Endodermal cell (in vitro differentiated cells): ENCODE measurements at regions not wholly inside any gene's neighbourhood (a gene's known extent, or its start where the extent isn't known, plus 50 kb on each side); places are given as distances from the start of the nearest gene placed in this dataset.

Experiments
- DNase-seq: peaks from one replicate; pipeline ENCODE4 v3.0.0-alpha.2; 2017
- H3K27ac ChIP-seq: 2 replicates; pipeline ENCODE4 v1.5.1; 2013; ENCODE audit warnings: mild to moderate bottlenecking, low read depth, low read length, moderate library complexity
- H3K27me3 ChIP-seq: 2 replicates; pipeline ENCODE4 v1.6.1; 2013; ENCODE audit warnings: mild to moderate bottlenecking, low read length, moderate library complexity; ENCODE audit not compliant: insufficient read depth, control insufficient read depth, poor library complexity, severe bottlenecking
- H3K36me3 ChIP-seq: 2 replicates; pipeline ENCODE4 v1.7.0; 2013; ENCODE audit warnings: mild to moderate bottlenecking, low read length, moderate library complexity; ENCODE audit not compliant: control insufficient read depth, insufficient read depth
- H3K4me1 ChIP-seq: one replicate; pipeline ENCODE4 v1.7.0; 2013; ENCODE audit warnings: low read length; ENCODE audit not compliant: control insufficient read depth, insufficient read depth
- H3K4me3 ChIP-seq: 2 replicates; pipeline ENCODE4 v1.5.1; 2013; ENCODE audit warnings: mild to moderate bottlenecking, low read length, moderate library complexity
- H3K9ac ChIP-seq: 2 replicates; pipeline ENCODE4 v1.6.1; 2013; ENCODE audit warnings: mild to moderate bottlenecking, low read length, moderate library complexity; ENCODE audit not compliant: poor library complexity, severe bottlenecking; ENCODE audit errors: extremely low read depth
- H3K9me3 ChIP-seq: 2 replicates; pipeline ENCODE4 v1.6.1; 2013; ENCODE audit warnings: mild to moderate bottlenecking, low read length, moderate library complexity; ENCODE audit not compliant: control insufficient read depth
- H3K27ac Mint-ChIP-seq: 2 replicates; pipeline ENCODE4 v1.8.0; 2020; ENCODE audit warnings: mixed read lengths
- H3K27me3 Mint-ChIP-seq: 2 replicates; pipeline ENCODE4 v1.8.0; 2021; ENCODE audit warnings: mild to moderate bottlenecking, mixed read lengths; ENCODE audit not compliant: insufficient read depth
- H3K36me3 Mint-ChIP-seq: 2 replicates; pipeline ENCODE4 v1.8.0; 2020; ENCODE audit warnings: low read depth, mixed read lengths
- H3K4me1 Mint-ChIP-seq: 2 replicates; pipeline ENCODE4 v1.8.0; 2020; ENCODE audit warnings: mixed read lengths
- H3K4me3 Mint-ChIP-seq: 2 replicates; pipeline ENCODE4 v1.8.0; 2020; ENCODE audit warnings: mild to moderate bottlenecking, moderate library complexity, mixed read lengths
- H3K9me3 Mint-ChIP-seq: 2 replicates; pipeline ENCODE4 v1.8.0; 2020; ENCODE audit warnings: mild to moderate bottlenecking, mixed read lengths
- CTCF ChIP-seq: fragments of 200-600 bp; sonication (generic); conservative IDR thresholded peaks from 2 replicates; pipeline ENCODE4 v1.5.0; 2021; ENCODE audit warnings: antibody characterized with exemption, mild to moderate bottlenecking
- WGBS, 2 experiments: methylation state at CpG; one replicate each; pipeline versions ENCODE4 v1.1.5 to v1.1.7; 2013; ENCODE audit warnings: missing lambda C conversion rate in 2 of 2, mixed read lengths in 1 of 2; ENCODE audit not compliant: insufficient coverage in 1 of 2, insufficient read length in 1 of 2; 5-methylcytosine and 5-hydroxymethylcytosine counted together

- Mint-ChIP-seq H3K36me3 (peaks cover 2% of the 10 kb centered on the region), H3K27ac (no peak overlapping the region), H3K9me3 (peaks cover 49% of the 10 kb centered on the region), H3K27me3 (no peaks in the 10 kb centered on the region), H3K4me3 (no peak overlapping the region), H3K4me1 (no peaks in the 10 kb centered on the region)
- DNase-seq = no peak
- H3K4me3 ChIP-seq = no peak overlapping the region
- no peaks in the 10 kb centered on the region for H3K36me3 ChIP-seq
- no peaks in the 10 kb centered on the region for H3K4me1 ChIP-seq
- TF ChIP-seq CTCF = no peak
- no peak overlapping the region for H3K9ac ChIP-seq
- H3K27ac ChIP-seq = no peak overlapping the region
- peaks cover 61% of the 10 kb centered on the region for H3K9me3 ChIP-seq
- no peaks in the 10 kb centered on the region for H3K27me3 ChIP-seq
- WGBS, 2 experiments = 72 to 77% methylated on average over 10 to 11 of the region's 11 CpGs
Observed at GRCh38 chr1:2962061-2962460, 59.2 kb upstream of the ACTRT2 start.

- no peak for TF ChIP-seq CTCF
- H3K4me3 Mint-ChIP-seq = no peak overlapping the region
- no peaks in the 10 kb centered on the region for H3K27me3 Mint-ChIP-seq
- no peak overlapping the region for H3K4me3 ChIP-seq
- no peaks in the 10 kb centered on the region for H3K4me1 ChIP-seq
- H3K36me3 Mint-ChIP-seq = peaks cover 2% of the 10 kb centered on the region
- H3K27me3 ChIP-seq = no peaks in the 10 kb centered on the region
- no peaks in the 10 kb centered on the region for H3K4me1 Mint-ChIP-seq
- peaks cover 61% of the 10 kb centered on the region for H3K9me3 ChIP-seq
- DNase-seq = no peak
- WGBS, 2 experiments = 62 to 66% methylated on average over 6 to 8 of the region's 8 CpGs
- peaks cover 46% of the 10 kb centered on the region for H3K9me3 Mint-ChIP-seq
- H3K36me3 ChIP-seq = no peaks in the 10 kb centered on the region
- no peak overlapping the region for H3K9ac ChIP-seq
- no peak overlapping the region for H3K27ac Mint-ChIP-seq
- no peak overlapping the region for H3K27ac ChIP-seq
Observed at GRCh38 chr1:2962541-2962940, 58.7 kb upstream of the ACTRT2 start.

- Histone ChIP-seq H3K36me3 (no peaks in the 10 kb centered on the region), H3K4me1 (no peaks in the 10 kb centered on the region), H3K27ac (no peak overlapping the region), H3K9ac (no peak overlapping the region), H3K27me3 (no peaks in the 10 kb centered on the region), H3K4me3 (no peak overlapping the region), H3K9me3 (peaks cover 61% of the 10 kb centered on the region)
- H3K4me1 Mint-ChIP-seq = no peaks in the 10 kb centered on the region
- no peak for DNase-seq
- H3K27me3 Mint-ChIP-seq = no peaks in the 10 kb centered on the region
- no peak for TF ChIP-seq CTCF
- peaks cover 2% of the 10 kb centered on the region for H3K36me3 Mint-ChIP-seq
- H3K27ac Mint-ChIP-seq = no peak overlapping the region
- H3K9me3 Mint-ChIP-seq = peaks cover 47% of the 10 kb centered on the region
- no peak overlapping the region for H3K4me3 Mint-ChIP-seq
- 79 to 82% methylated on average over 5 to 13 of the region's 13 CpGs for WGBS, 2 experiments
Observed at GRCh38 chr1:2962946-2963345, 58.3 kb upstream of the ACTRT2 start.
